Gastroesophageal sphincter (tissue), 3 donors: ENCODE measurements at regions not wholly inside any gene's neighbourhood (a gene's known extent, or its start where the extent isn't known, plus 50 kb on each side); places are given as distances from the start of the nearest gene placed in this dataset.

ENCODE experiments used
- CTCF ChIP-seq, 4 experiments: fragments of 200-600 bp in 2 of 4; fragments of 450-650 bp in 2 of 4; sonication (generic) in 1 of 4; IDR thresholded peaks; one replicate each; pipeline ENCODE4 v1.5.1; 2017 to 2019; ENCODE audit warnings: antibody characterized with exemption in 4 of 4, mild to moderate bottlenecking in 2 of 4, moderate library complexity in 2 of 4
- EP300 ChIP-seq: sonication (generic); formaldehyde crosslinking; IDR thresholded peaks from one replicate; pipeline ENCODE4 v1.6.1; 2017; ENCODE audit warnings: antibody characterized with exemption, mild to moderate bottlenecking
- POLR2A ChIP-seq, 2 donors: fragments of 450-650 bp; IDR thresholded peaks; one replicate each; pipeline ENCODE4 v1.6.1; 2017; ENCODE audit warnings: antibody characterized with exemption in 2 of 2, mild to moderate bottlenecking in 2 of 2, moderate library complexity in 1 of 2
- POLR2AphosphoS5 ChIP-seq: sonication (generic); formaldehyde crosslinking; IDR thresholded peaks from one replicate; pipeline ENCODE4 v1.6.1; 2017; ENCODE audit warnings: antibody characterized with exemption

GRCh38 chr5:143957455-143957854 lies 145.5 kb downstream of the HMHB1 start:
- TF ChIP-seq CTCF (IDR thresholded peaks at IDR 0.05) (no peak), POLR2A (IDR thresholded peaks at IDR 0.05) (no peak), EP300 (no peak), POLR2AphosphoS5 (no peak)
